ENCODE measurements at regions not wholly inside any gene's neighbourhood (a gene's known extent, or its start where the extent isn't known, plus 50 kb on each side); places are given as distances from the start of the nearest gene placed in this dataset.
"Not testable (repeated sequence)": the region's sequence is repeated elsewhere in the genome, so short reads cannot be mapped to it uniquely, and the experiment has no call there.

DNA sequence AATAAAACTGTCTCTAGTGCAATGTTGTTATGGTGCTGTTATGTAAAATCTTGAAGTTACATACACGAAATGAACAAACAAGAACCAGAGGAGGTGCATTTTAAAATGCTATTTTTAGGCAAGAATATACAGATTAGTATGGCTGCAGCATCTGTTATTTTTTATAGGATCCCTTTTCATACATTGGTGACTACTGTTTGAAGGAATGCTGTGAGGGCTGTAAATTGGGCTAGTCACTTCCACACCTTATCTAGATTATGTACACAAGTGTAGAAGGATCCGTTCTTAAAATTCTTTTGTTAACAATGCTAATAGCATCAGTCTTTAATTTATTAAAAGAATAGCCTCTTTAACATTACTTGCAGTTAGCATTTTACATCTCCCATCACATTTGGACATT lies 284.3 kb upstream of the MDGA2 start:
- DNase-seq: no peak

- no peak for DNase-seq
These were observed 273.6 kb upstream of the MDGA2 start for GRCh38 chr14:47949006-47949405.

DNA sequence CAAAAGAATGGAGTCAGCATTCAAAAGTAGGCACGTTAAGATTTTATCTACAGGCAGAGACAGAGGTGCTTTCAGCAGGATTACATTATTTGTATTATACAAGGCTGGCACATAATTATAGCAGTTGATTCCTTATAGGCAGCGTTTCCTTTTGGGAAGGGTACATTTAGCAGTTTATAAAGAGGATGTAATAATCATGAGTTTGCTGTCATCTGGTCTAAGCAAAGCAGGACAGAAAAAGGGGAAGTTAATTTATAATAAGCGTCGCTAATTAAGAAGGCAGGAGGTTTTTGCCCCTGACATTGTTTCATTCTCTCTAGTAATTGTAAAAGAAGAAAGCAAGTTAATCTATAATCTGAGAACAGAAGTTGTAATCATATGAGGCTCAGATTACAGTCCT lies 259.9 kb upstream of the MDGA2 start:
- DNase-seq: no peak

DNA sequence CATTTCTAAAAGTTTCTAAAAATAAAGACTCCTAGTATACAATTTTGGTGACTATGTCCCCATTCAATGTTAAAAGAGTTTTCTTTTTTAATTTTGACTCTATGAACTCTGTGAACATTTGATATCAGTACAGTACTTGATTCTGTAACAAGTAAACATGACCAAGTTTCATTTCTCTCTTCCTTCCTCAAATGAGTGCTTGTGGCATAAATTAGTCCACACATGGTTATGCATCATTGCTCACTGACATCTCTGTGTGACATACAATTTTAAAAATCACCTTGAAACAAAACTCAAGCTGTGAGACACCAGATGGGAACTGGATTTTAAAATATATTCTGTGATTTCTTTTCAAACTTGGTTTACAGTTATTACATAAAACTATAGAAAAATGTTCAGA lies 253.9 kb upstream of the MDGA2 start:
- DNase-seq: no peak

DNA sequence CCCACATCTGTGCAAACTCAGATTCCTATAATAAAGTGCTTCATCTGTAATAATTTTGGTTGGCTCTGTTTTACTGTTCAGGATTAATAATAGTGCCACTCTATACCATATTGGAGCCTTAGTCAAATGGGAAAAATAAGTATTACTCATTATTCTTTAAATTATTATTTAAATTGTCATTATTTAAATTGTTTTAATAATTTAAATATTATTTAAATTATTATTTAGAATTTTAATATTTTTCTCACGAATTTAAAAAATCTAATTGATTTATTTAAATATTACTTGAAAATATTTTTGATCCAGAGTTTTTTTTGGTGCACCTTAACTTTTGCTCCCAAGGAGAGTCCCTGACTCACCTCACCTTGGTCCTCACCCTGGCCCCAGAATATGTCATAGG lies 245.7 kb upstream of the MDGA2 start:
- DNase-seq: no peak

DNA sequence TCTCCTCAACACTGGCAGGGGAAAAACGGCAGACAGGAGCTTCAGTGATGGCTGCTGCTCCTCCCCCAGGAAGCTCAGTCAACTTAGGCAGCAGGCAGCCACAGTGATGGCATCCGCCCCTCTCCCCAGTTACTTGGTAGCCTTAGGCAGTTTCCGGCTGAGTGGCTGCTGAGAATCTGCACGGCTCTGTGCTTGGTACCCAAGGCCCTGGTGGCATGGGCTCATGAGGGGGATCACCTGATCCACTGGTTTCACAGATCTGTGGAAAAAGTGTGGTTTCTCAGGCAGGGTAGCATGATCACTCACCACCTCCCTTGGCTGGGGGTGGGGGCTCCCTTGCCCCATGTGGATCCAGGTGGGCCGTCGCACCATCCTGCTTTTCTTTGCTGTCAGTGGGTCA lies 244.6 kb upstream of the MDGA2 start:
- no peak for DNase-seq

GRCh38 chr14:47919334-47919846 lies 244.0 kb upstream of the MDGA2 start:
- DNase-seq: no peak

DNA sequence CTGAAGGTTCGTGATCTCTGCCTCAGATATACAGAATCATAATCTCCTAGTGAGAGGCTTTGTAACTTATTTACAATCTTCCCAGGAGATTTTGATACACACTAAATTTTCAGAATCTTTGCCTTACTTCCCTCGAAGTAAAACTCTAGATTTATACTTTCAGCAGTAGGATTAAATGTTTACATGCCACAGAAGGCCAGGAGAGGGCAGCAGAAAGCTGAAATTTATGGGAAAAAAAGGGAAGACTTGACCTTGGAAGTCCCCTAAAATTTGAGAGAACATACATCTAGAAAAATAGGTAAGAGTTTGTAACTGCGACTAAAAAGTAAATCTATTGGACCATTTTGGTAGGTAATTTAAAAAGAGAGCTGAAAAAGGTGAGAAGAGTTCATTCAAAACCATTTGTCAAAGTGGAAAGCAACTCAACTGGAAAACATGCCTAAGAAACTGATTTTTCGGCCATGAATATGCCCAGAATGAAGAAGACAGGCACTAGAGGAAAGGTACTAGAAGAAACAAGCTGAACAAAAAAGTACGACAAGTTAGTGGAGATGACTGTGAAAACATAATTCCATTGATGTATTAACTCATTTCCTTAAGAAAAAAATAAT lies 242.0 kb upstream of the MDGA2 start:
- DNase-seq: no peak

DNA sequence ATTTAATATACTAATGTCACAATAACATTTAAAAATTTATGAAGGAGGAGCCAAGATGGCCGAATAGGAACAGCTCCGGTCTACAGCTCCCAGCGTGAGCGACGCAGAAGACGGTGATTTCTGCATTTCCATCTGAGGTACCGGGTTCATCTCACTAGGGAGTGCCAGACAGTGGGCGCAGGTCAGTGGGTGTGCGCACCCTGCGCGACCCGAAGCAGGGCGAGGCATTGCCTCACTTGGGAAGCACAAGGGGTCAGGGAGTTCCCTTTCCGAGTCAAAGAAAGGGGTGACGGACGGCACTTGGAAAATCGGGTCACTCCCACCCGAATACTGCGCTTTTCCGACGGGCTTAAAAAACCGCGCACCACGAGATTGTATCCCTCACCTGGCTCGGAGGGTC lies 225.7 kb upstream of the MDGA2 start:
- DNase-seq: not testable (repeated sequence)

GRCh38 chr14:47899685-47900084 lies 224.3 kb upstream of the MDGA2 start:
- DNase-seq: no peak

DNA sequence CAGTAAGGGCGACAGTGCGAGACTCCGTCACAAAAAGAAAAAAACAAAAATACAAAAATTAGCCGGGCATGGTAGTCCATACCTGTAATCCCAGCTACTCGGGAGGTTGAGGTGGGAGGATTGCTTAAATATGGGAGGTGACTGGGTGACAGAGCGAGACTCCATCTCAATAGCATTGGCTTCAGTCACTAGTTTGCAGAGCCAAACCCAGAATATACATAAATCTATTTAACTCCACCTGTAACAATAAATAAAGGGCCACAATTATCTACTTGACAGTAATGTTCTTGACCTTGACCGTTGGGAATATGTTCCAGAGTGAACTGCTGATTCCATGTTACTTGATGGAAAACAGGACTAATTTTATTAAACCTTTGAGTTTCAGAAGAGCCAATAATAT lies 198.9 kb upstream of the MDGA2 start:
- no peak for DNase-seq

DNA sequence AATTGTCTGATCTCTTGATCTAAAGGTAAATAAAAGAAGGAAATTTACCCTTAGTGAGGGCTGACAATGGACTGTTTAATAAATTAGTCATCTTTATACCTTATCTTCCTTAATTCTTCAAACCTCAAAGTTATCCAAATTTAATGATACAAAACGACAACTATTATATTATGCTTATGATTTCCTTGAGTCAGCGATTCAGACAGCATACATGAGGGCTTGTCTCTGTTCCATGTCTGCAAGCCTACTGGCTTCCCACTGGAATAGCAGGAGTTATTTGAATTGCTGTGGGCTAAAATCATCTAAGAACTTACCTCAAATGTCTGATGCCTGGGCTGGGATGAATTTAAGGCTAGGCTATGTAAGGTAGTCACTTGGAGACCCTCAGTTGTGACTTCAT lies 197.2 kb upstream of the MDGA2 start:
- DNase-seq: no peak

- no peak for DNase-seq
These were observed 188.0 kb upstream of the MDGA2 start for GRCh38 chr14:47863441-47863840.

DNA sequence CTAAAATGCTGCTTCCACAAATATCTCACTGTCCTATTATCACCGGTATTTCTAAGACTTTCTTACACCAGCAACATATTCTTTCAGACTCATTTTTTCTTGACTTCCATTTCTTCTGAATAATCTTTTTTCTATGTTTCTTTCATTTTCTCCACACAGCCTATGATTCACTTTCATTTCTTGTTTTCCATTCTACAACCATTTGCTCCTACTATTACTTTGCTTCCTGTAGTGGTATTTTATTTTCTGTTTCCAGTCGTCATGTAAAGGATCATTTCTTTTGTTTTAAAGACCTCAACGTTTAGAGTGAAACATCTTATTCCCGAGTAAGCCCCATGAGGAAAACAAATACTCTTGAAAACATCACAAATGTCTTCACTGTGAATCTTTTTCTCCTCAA lies 182.2 kb upstream of the MDGA2 start:
- no peak for DNase-seq

GRCh38 chr14:47852278-47852677 lies 176.9 kb upstream of the MDGA2 start:
- no peak for DNase-seq

GRCh38 chr14:47846008-47846407 lies 170.6 kb upstream of the MDGA2 start:
- DNase-seq: no peak

DNA sequence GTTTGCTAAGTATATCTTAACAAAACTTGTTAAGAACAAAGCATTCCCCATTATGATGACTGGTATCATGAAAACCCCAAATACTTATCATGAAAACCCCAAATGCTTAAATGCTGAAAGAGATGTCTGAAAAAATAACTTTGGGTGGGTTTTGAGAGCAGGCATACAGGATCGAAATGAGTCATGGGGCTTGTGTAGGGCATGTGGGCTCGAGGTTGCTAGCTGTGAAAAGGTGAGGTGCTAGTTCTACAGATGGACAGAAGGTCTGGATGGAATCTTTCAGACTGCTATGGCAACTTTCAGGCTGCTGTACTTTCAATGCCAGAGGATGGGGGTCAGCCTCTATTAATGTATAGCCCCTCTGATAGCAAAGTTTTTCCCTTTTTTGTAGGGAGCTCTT lies 167.8 kb upstream of the MDGA2 start:
- DNase-seq: no peak

DNA sequence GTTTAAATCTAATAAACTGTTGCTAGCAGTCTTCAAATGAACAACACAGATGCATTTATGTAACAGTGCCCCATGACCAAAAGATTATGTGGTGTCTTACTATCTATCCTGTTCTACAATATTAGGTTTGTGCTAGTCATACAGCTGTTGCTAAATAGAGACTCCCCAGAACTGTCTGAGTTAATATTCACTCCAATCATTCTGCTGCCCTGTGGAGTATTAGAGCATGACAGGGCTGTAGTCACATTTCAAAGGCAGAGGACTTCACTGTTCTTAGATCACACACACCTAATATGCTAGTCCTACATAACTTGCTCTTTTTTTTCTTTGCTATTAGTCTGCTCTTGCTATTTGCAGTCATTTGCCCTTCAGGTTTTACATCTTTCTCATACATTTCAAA lies 157.6 kb upstream of the MDGA2 start:
- no peak for DNase-seq

DNA sequence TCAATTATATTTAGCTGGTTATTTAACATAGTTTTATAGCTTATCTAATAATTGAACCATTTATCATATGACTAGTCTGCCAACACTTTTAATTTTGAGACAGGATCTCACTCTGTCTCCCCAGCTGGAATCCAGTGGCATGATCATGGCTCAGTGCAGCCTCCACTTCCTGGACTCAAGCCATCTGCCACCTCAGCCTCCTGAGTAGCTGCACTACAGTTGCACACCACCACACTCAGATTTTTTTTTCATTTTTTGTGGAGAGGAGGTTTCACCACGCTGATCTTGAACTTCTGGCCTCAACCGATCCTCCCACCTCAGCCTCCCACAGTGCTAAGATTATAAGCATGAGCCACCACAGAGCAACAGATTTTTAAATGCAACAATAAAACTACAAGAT lies 151.4 kb upstream of the MDGA2 start:
- DNase-seq: no peak

GRCh38 chr14:47822326-47822725 lies 146.9 kb upstream of the MDGA2 start:
- DNase-seq: no peak

GRCh38 chr14:47821135-47821534 lies 145.7 kb upstream of the MDGA2 start:
- no peak for DNase-seq

GRCh38 chr14:47790477-47790876 lies 115.1 kb upstream of the MDGA2 start:
- no peak for DNase-seq

DNA sequence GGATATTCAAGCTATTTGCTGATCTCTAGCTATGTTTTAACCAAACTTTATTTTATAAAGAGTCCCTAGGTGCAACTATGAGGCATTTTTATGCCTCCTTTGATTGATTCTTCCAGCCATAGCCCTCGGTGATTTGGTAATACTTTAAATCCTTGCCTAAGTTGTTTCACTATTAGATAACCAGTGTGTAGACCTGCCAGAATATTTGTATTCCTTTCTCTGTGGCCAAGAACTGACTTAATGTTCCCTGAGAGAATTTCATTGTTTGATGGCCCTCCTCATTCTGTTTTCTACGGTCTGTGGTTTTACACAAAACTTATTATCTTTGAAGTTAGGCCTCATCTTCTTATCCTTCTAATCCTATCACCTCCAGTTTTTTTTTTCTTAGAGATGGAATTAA lies 109.7 kb upstream of the MDGA2 start:
- no peak for DNase-seq

- DNase-seq: no peak
These were observed 103.2 kb upstream of the MDGA2 start for GRCh38 chr14:47778631-47779030.

- DNase-seq: no peak
These were observed 97.2 kb upstream of the MDGA2 start for GRCh38 chr14:47772652-47773051.

All from NCI-H1092 treated with DMSO at 0.1 percent for 48 hours (cell line).